ENCODE measurements at regions not wholly inside any gene's neighbourhood (a gene's known extent, or its start where the extent isn't known, plus 50 kb on each side); places are given as distances from the start of the nearest gene placed in this dataset.
"Not testable (repeated sequence)": the region's sequence is repeated elsewhere in the genome, so short reads cannot be mapped to it uniquely, and the experiment has no call there.

GRCh38 chr1:118563981-118564951, 379.2 kb upstream of the SPAG17 start:
- DNase-seq = no peak

GRCh38 chr1:118558933-118559332, 373.9 kb upstream of the SPAG17 start:
- DNase-seq = no peak

- no peak for DNase-seq
Observed at GRCh38 chr1:118556936-118557335, 371.9 kb upstream of the SPAG17 start.

GRCh38 chr1:118555638-118556037, 370.6 kb upstream of the SPAG17 start:
- DNase-seq = no peak

GRCh38 chr1:118535901-118536300, 350.9 kb upstream of the SPAG17 start:
- DNase-seq = no peak

GRCh38 chr1:118511922-118512321, 326.9 kb upstream of the SPAG17 start:
- not testable (repeated sequence) for DNase-seq

GRCh38 chr1:118504867-118505266, 319.8 kb upstream of the SPAG17 start:
- DNase-seq = no peak

GRCh38 chr1:118504221-118504644, 319.2 kb upstream of the SPAG17 start:
- no peak for DNase-seq

GRCh38 chr1:118503752-118504151, 318.7 kb upstream of the SPAG17 start:
- DNase-seq = no peak

GRCh38 chr1:118494998-118495397, 310.0 kb upstream of the SPAG17 start:
- DNase-seq = no peak

- DNase-seq = no peak
Observed at GRCh38 chr1:118488787-118489186, 303.8 kb upstream of the SPAG17 start.

GRCh38 chr1:118487932-118488331, 302.9 kb upstream of the SPAG17 start:
- no peak for DNase-seq

GRCh38 chr1:118487091-118487490, 302.1 kb upstream of the SPAG17 start:
- no peak for DNase-seq

- DNase-seq = no peak
Observed at GRCh38 chr1:118486199-118486598, 301.2 kb upstream of the SPAG17 start.

GRCh38 chr1:118485757-118486156, 300.7 kb upstream of the SPAG17 start:
- no peak for DNase-seq

GRCh38 chr1:118484893-118485292, 299.9 kb upstream of the SPAG17 start:
- DNase-seq = no peak

- no peak for DNase-seq
Observed at GRCh38 chr1:118483245-118484006, 298.4 kb upstream of the SPAG17 start.

GRCh38 chr1:118481126-118481525, 296.1 kb upstream of the SPAG17 start:
- no peak for DNase-seq

GRCh38 chr1:118479351-118479750, 294.3 kb upstream of the SPAG17 start:
- DNase-seq = no peak

- DNase-seq = no peak
Observed at GRCh38 chr1:118473825-118474224, 288.8 kb upstream of the SPAG17 start.

- DNase-seq = not testable (repeated sequence)
Observed at GRCh38 chr1:118464460-118464859, 279.4 kb upstream of the SPAG17 start.

GRCh38 chr1:118461154-118461553, 276.1 kb upstream of the SPAG17 start:
- no peak for DNase-seq

- DNase-seq = no peak
Observed at GRCh38 chr1:118459871-118460270, 274.8 kb upstream of the SPAG17 start.

- DNase-seq = not testable (repeated sequence)
Observed at GRCh38 chr1:118453856-118454255, 268.8 kb upstream of the SPAG17 start.
